Spleen (tissue), 11 donors: ENCODE measurements at regions not wholly inside any gene's neighbourhood (a gene's known extent, or its start where the extent isn't known, plus 50 kb on each side); places are given as distances from the start of the nearest gene placed in this dataset.

ENCODE experiments used
- DNase-seq: peaks from one replicate; pipeline ENCODE4 v3.0.0-alpha.2; 2020
- H3K27ac ChIP-seq, 8 donors: fragments of 200-600 bp; sonication (generic) in 7 of 8; 1 replicate in 4 of 8; 2 replicates in 4 of 8; pipeline versions ENCODE4 v1.5.0 to v1.8.0; 2016 to 2021; ENCODE audit warnings: inconsistent platforms in 4 of 8, mild to moderate bottlenecking in 4 of 8, moderate library complexity in 1 of 8
- H3K27me3 ChIP-seq, 7 donors: fragments of 200-600 bp; sonication (generic) in 6 of 7; replicated peaks in 1 of 7; 1 replicate in 4 of 7; 2 replicates in 3 of 7; pipeline versions ENCODE4 v1.5.0 to v1.8.0; 2016 to 2021; ENCODE audit warnings: inconsistent platforms in 3 of 7, mild to moderate bottlenecking in 1 of 7
- H3K36me3 ChIP-seq, 6 donors: fragments of 200-600 bp; sonication (generic) in 5 of 6; 1 replicate in 4 of 6; 2 replicates in 2 of 6; pipeline versions ENCODE4 v1.5.0 to v1.8.0; 2016 to 2021; ENCODE audit warnings: inconsistent platforms in 2 of 6
- H3K4me1 ChIP-seq, 6 donors: fragments of 200-600 bp; sonication (generic) in 5 of 6; 1 replicate in 3 of 6; 2 replicates in 3 of 6; pipeline versions ENCODE4 v1.5.0 to v1.8.0; 2016 to 2021; ENCODE audit warnings: inconsistent platforms in 3 of 6
- H3K4me3 ChIP-seq, 8 donors: fragments of 200-600 bp; sonication (generic) in 7 of 8; 1 replicate in 4 of 8; 2 replicates in 4 of 8; pipeline versions ENCODE4 v1.5.0 to v1.8.0; 2016 to 2021; ENCODE audit warnings: inconsistent platforms in 4 of 8, mild to moderate bottlenecking in 4 of 8, moderate library complexity in 2 of 8
- H3K9me3 ChIP-seq, 8 donors: fragments of 200-600 bp; sonication (generic) in 7 of 8; 1 replicate in 4 of 8; 2 replicates in 4 of 8; pipeline versions ENCODE4 v1.5.0 to v1.8.0; 2016 to 2021; ENCODE audit warnings: inconsistent platforms in 4 of 8
- POLR2A ChIP-seq, 3 donors: fragments of 450-650 bp; IDR thresholded peaks; one replicate each; pipeline ENCODE4 v1.5.1; 2017; ENCODE audit warnings: antibody characterized with exemption in 3 of 3, mild to moderate bottlenecking in 1 of 3
- POLR2AphosphoS5 ChIP-seq, 3 donors: sonication (generic); formaldehyde crosslinking; IDR thresholded peaks; one replicate each; pipeline ENCODE4 v1.5.1; 2017; ENCODE audit warnings: antibody characterized with exemption in 3 of 3
- WGBS, 5 donors: extraction: QIAGEN DNeasy Blood & Tissue Kit in 3 of 5; methylation state at CpG; one replicate each; pipeline versions ENCODE4 v1.1.5 to v1.1.7; 2013 to 2018; 5-methylcytosine and 5-hydroxymethylcytosine counted together
- intact Hi-C: fragments of 100-400 bp; cut with DNase I; formaldehyde crosslinking; loops from one replicate; pipeline ENCODE4 v1.15.0; 2023; ENCODE audit warnings: low total_unique reads
- TF ChIP-seq, protein P1 (sequence below), 11 experiments: fragments of 200-600 bp in 7 of 11; fragments of 450-650 bp in 4 of 11; sonication (generic) in 4 of 11; IDR thresholded peaks in 8 of 11; conservative IDR thresholded peaks in 3 of 11; 1 replicate in 7 of 11; 2 replicates in 4 of 11; pipeline versions ENCODE4 v1.4.0 to v1.8.0; 2016 to 2021; ENCODE audit warnings: antibody characterized with exemption in 11 of 11, inconsistent platforms in 4 of 11, mild to moderate bottlenecking in 1 of 11
- donor health status: healthy with polysubstance abuse.
- donor health status: DM: no; HTN: no; CAD: no; lungs with moderate emphysema.
- donor health status: DM: no; HTN: no; CAD: no.
- donor health status: Bipolar disorder and iron deficiency.
- donor health status: healthy.
- donor health status: DM: no; HTN: no; CAD: no.
- donor health status: DM: yes; HTN: yes; CAD: no.

DNA sequence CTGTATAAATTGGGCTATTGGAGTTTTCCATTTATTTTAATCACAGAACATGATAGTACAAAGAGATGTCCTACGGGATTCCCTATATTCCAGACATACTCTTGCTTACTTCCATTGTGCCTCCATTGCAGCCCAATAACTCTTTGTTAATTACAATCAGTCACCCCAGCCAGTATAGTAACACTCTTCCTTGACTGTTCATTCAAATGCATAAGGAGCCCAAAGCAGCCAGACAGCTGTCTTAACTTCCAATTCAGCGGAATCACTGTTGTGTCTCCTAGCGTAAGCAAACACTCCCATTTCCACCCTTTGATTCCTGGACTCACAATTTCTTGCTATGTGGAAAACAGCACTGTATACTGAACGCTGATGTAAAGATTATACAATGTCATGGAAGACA, 942.3 kb downstream of the TAF11L14 start:
- Histone ChIP-seq H3K27ac (no peak overlapping the region), H3K4me1 (no peaks in the 10 kb centered on the region), H3K27me3 (no peaks in the 10 kb centered on the region), H3K9me3 (peaks cover 0 to 2% (median 0%) of the 10 kb centered on the region in 8 donors), H3K4me3 (no peak overlapping the region), H3K36me3 (no peaks in the 10 kb centered on the region)
- 77 to 87% (median 84%) methylated on average over 4 of the region's 4 CpGs for WGBS, 5 donors
- DNase-seq, result no peak
- TF ChIP-seq POLR2AphosphoS5 (IDR thresholded peaks at IDR 0.05) (no peak), POLR2A (IDR thresholded peaks at IDR 0.05) (no peak)
- TF ChIP-seq, protein P1, sequence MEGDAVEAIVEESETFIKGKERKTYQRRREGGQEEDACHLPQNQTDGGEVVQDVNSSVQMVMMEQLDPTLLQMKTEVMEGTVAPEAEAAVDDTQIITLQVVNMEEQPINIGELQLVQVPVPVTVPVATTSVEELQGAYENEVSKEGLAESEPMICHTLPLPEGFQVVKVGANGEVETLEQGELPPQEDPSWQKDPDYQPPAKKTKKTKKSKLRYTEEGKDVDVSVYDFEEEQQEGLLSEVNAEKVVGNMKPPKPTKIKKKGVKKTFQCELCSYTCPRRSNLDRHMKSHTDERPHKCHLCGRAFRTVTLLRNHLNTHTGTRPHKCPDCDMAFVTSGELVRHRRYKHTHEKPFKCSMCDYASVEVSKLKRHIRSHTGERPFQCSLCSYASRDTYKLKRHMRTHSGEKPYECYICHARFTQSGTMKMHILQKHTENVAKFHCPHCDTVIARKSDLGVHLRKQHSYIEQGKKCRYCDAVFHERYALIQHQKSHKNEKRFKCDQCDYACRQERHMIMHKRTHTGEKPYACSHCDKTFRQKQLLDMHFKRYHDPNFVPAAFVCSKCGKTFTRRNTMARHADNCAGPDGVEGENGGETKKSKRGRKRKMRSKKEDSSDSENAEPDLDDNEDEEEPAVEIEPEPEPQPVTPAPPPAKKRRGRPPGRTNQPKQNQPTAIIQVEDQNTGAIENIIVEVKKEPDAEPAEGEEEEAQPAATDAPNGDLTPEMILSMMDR (IDR thresholded peaks at IDR 0.05 in 8 of 11, conservative IDR thresholded peaks at IDR 0.05 in 3 of 11), result no peak
- intact Hi-C loops, result no loop called here

DNA sequence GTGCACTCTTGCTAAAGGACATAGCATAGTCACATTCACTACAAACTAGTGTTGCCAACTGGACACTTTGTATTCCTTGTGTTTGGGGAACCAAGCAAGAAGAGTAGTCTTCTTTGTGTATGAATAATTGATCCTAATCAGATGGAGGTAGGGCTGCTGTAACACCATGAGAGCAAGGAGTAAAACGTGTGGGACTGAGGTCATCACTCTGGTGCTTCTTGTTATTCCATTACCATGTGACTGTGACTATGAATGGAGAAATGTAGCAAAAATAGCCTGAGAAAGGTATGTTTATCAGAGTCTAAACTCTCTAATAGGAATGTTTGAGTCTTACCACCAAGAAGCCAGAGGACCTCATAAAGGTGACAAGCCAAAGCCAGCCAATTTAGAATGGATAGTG, 966.9 kb downstream of the TAF11L14 start:
- H3K27ac ChIP-seq, result no peak overlapping the region
- H3K9me3 ChIP-seq, result no peaks in the 10 kb centered on the region
- TF ChIP-seq POLR2A (IDR thresholded peaks at IDR 0.05) (no peak), POLR2AphosphoS5 (IDR thresholded peaks at IDR 0.05) (no peak)
- TF ChIP-seq, protein P1 (IDR thresholded peaks at IDR 0.05 in 8 of 11, conservative IDR thresholded peaks at IDR 0.05 in 3 of 11), result no peak
- H3K27me3 ChIP-seq, result no peaks in the 10 kb centered on the region
- intact Hi-C loops, result no loop called here
- DNase-seq, result no peak
- no peaks in the 10 kb centered on the region for H3K36me3 ChIP-seq
- H3K4me3 ChIP-seq, result no peak overlapping the region
- no peaks in the 10 kb centered on the region for H3K4me1 ChIP-seq
- WGBS, 5 donors, result 65 to 84% (median 70%) methylated on average over 1 of the region's 1 CpG

DNA sequence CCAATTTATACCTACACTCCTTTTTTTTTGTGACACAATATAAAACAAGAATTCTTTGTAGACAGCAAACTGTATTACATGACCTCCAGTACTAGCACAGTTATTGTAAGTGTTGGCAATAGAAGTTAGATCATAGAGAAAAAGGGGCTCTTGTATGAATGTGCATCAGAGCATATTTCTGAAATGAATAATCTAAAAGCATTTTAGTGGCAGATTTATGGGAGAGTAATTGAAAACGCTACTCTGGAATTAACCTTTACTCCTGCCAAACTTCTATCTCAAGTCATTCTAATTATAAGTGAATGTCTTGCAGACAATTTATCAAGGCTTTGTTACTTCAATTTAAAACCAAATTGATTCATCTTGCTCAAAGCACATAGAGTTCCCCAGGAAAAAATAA, 968.1 kb downstream of the TAF11L14 start:
- H3K27me3 ChIP-seq, result no peaks in the 10 kb centered on the region

DNA sequence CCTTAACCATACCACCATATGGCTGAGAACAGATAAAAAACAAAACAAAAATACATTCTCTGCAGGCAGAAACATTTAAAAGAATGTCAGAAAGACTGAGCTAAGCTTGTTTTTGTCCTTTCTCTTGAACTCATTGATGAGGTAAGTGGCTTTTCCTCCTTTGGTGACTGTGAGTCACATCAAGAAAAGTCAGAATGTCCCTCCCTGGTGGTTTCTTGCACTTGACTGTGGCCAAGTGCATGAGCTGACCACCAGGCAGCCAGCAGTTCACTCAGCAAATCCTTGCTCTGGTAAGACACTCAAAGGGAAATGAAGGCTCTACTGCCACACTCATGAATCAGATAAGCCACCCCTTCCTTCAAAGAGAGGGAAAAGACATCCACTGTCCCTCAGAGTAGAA, 970.9 kb downstream of the TAF11L14 start:
- no peak for TF ChIP-seq POLR2A (IDR thresholded peaks at IDR 0.05)
- no peak for TF ChIP-seq POLR2AphosphoS5 (IDR thresholded peaks at IDR 0.05)
- TF ChIP-seq, protein P1 (IDR thresholded peaks at IDR 0.05 in 8 of 11, conservative IDR thresholded peaks at IDR 0.05 in 3 of 11), result no peak
- intact Hi-C loops, result no loop called here
- Histone ChIP-seq H3K36me3 (no peaks in the 10 kb centered on the region), H3K27me3 (no peaks in the 10 kb centered on the region), H3K4me3 (no peak overlapping the region), H3K9me3 (no peaks in the 10 kb centered on the region), H3K4me1 (no peaks in the 10 kb centered on the region), H3K27ac (no peak overlapping the region)
- DNase-seq, result no peak

More for the DNA sequence above, 968.1 kb downstream of the TAF11L14 start:
- DNase-seq, result no peak
- Histone ChIP-seq H3K27ac (no peak overlapping the region), H3K9me3 (no peaks in the 10 kb centered on the region), H3K36me3 (no peaks in the 10 kb centered on the region), H3K4me1 (no peaks in the 10 kb centered on the region), H3K4me3 (no peak overlapping the region)
- 70 to 85% (median 80%) methylated on average over 1 of the region's 1 CpG for WGBS, 5 donors
- TF ChIP-seq POLR2A (IDR thresholded peaks at IDR 0.05), result no peak
- TF ChIP-seq, protein P1 (IDR thresholded peaks at IDR 0.05 in 8 of 11, conservative IDR thresholded peaks at IDR 0.05 in 3 of 11), result no peak
- no peak for TF ChIP-seq POLR2AphosphoS5 (IDR thresholded peaks at IDR 0.05)
- intact Hi-C loops, result no loop called here
